ENCODE measurements at regions not wholly inside any gene's neighbourhood (a gene's known extent, or its start where the extent isn't known, plus 50 kb on each side); places are given as distances from the start of the nearest gene placed in this dataset.

DNA sequence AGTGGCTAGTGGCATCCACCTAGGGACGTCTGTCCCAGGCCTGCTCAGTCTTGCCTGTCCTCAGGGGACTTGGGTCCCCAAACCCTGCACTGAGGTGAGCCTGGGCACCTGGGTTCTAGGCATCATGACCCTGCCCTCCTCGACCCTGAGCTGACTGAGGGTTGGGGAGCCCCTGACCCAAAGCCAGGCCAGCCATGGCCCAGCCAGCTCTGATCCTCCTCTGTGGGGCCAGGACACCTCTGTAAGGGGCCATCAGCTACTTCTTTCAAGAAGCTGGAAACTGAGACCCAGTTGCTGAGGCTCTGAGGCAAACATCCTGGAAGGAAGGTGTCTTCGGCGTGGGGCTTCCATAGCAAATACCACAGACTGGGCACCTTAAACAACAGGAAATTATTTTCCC, 329.3 kb downstream of the QKI start:
- TF ChIP-seq, protein P1, sequence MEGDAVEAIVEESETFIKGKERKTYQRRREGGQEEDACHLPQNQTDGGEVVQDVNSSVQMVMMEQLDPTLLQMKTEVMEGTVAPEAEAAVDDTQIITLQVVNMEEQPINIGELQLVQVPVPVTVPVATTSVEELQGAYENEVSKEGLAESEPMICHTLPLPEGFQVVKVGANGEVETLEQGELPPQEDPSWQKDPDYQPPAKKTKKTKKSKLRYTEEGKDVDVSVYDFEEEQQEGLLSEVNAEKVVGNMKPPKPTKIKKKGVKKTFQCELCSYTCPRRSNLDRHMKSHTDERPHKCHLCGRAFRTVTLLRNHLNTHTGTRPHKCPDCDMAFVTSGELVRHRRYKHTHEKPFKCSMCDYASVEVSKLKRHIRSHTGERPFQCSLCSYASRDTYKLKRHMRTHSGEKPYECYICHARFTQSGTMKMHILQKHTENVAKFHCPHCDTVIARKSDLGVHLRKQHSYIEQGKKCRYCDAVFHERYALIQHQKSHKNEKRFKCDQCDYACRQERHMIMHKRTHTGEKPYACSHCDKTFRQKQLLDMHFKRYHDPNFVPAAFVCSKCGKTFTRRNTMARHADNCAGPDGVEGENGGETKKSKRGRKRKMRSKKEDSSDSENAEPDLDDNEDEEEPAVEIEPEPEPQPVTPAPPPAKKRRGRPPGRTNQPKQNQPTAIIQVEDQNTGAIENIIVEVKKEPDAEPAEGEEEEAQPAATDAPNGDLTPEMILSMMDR (IDR thresholded peaks at IDR 0.05; ENCODE audit: insufficient read depth, low read length, poor library complexity, severe bottlenecking) = no peak
- TF ChIP-seq EZH2phosphoT487 (conservative IDR thresholded peaks at IDR 0.05; ENCODE audit: low read length) = no peak
